NCI-H1930 (cell line): ENCODE measurements at regions not wholly inside any gene's neighbourhood (a gene's known extent, or its start where the extent isn't known, plus 50 kb on each side); places are given as distances from the start of the nearest gene placed in this dataset.

Experiments
- DNase-seq, 2 experiments: peaks; one replicate each; lab custom pipeline; 2025; lab: John Stamatoyannopoulos, UW

- DNase-seq, result no peak
Observed at GRCh38 chr6:65818576-65818975, 111.5 kb upstream of the EYS start.

GRCh38 chr6:65816991-65817390 is 110.0 kb upstream of the EYS start:
- peak in 1 of 2 experiments; percentile 22 for DNase-seq

- DNase-seq, result no peak
Observed at GRCh38 chr6:65814071-65814470, 107.0 kb upstream of the EYS start.

- no peak for DNase-seq
Observed at GRCh38 chr6:65803186-65803585, 96.2 kb upstream of the EYS start.

GRCh38 chr6:65799389-65799788 is 92.4 kb upstream of the EYS start:
- DNase-seq, result no peak

- DNase-seq, result no peak
Observed at GRCh38 chr6:65798280-65799014, 91.4 kb upstream of the EYS start.

GRCh38 chr6:65790666-65791065 is 83.6 kb upstream of the EYS start:
- no peak for DNase-seq

GRCh38 chr6:65787787-65788186 is 80.8 kb upstream of the EYS start:
- DNase-seq, result no peak

- DNase-seq, result no peak
Observed at GRCh38 chr6:65786815-65787214, 79.8 kb upstream of the EYS start.

- no peak for DNase-seq
Observed at GRCh38 chr6:65780691-65781090, 73.7 kb upstream of the EYS start.

GRCh38 chr6:65776332-65776731 is 69.3 kb upstream of the EYS start:
- no peak for DNase-seq

- DNase-seq, result no peak
Observed at GRCh38 chr6:65771946-65772345, 64.9 kb upstream of the EYS start.

GRCh38 chr6:65761890-65762289 is 54.9 kb upstream of the EYS start:
- DNase-seq, result no peak

GRCh38 chr6:65760285-65760684 is 53.3 kb upstream of the EYS start:
- DNase-seq, result no peak
